GM12878 (cell line): ENCODE measurements at regions not wholly inside any gene's neighbourhood (a gene's known extent, or its start where the extent isn't known, plus 50 kb on each side); places are given as distances from the start of the nearest gene placed in this dataset.

Experiments used
- ATAC-seq: fragments of 200-7000 bp; cut with Tn5 transposase; 3 replicates; pipeline ENCODE4 v1.9.1; 2020; ENCODE audit warnings: mild to moderate bottlenecking, moderate library complexity
- BruUV-seq: library from RNA; stranded (reverse); fragments of 400-500 nt; replicated peaks from 2 replicates; lab custom pipeline; 2021; lab: Mats Ljungman, UMichigan
- CTCF ChIA-PET: fragments of 300-600 bp; sonication (Branson Sonifier 250); formaldehyde crosslinking; extraction: SDS; loops from one replicate; lab custom pipeline; 2021; ENCODE audit warnings: inconsistent platforms; lab: Yijun Ruan, JAX
- POLR2A ChIA-PET: fragments of 350-600 bp; formaldehyde crosslinking; extraction: SDS; loops from one replicate; lab custom pipeline; 2021; ENCODE audit warnings: inconsistent platforms; lab: Charles Lee
- RAD21 ChIA-PET: fragments of 300-600 bp; sonication (Branson Sonifier 250); formaldehyde crosslinking; loops from one replicate; lab custom pipeline; 2023; ENCODE audit warnings: antibody characterized with exemption; ENCODE audit not compliant: unreplicated experiment; lab: Charles Lee
- SMC1A ChIA-PET: fragments of 300-600 bp; sonication (Branson Sonifier 250); formaldehyde crosslinking; loops from one replicate; lab custom pipeline; 2023; ENCODE audit not compliant: unreplicated experiment, uncharacterized antibody; lab: Charles Lee
- DNase-seq: peaks from one replicate; pipeline ENCODE4 v3.0.0-alpha.2; 2011; ENCODE audit warnings: low read depth, low spot score
- FAIRE-seq: peaks from 3 replicates; lab custom pipeline; 2011; peaks lifted over from hg19 to GRCh38; lab: Jason Lieb, UNC
- H2AFZ ChIP-seq: 2 replicates; pipeline ENCODE4 v1.6.0; 2011; ENCODE audit warnings: low read depth, low read length, control low read depth; ENCODE audit not compliant: control insufficient read depth
- H3K27ac ChIP-seq: 2 replicates; pipeline ENCODE4 v1.5.1; 2011; ENCODE audit warnings: control low read depth; ENCODE audit not compliant: control insufficient read depth, insufficient read depth
- H3K27me3 ChIP-seq, 2 experiments: replicated peaks in 1 of 2; 2 replicates each; pipeline versions ENCODE4 v1.6.0 to v1.6.1; 2011; ENCODE audit warnings: low read length in 1 of 2; ENCODE audit not compliant: control insufficient read depth in 2 of 2, insufficient read depth in 2 of 2
- H3K36me3 ChIP-seq, 2 experiments: 2 replicates each; pipeline ENCODE4 v1.5.1; 2011; ENCODE audit warnings: low read length in 1 of 2; ENCODE audit not compliant: control insufficient read depth in 2 of 2, insufficient read depth in 2 of 2
- H3K4me1 ChIP-seq: 2 replicates; pipeline ENCODE4 v1.6.1; 2011; ENCODE audit warnings: mild to moderate bottlenecking, low read length, moderate library complexity, mixed read lengths; ENCODE audit not compliant: control insufficient read depth, insufficient read depth
- H3K4me2 ChIP-seq: 2 replicates; pipeline ENCODE4 v1.6.0; 2011; ENCODE audit warnings: control low read depth; ENCODE audit not compliant: control insufficient read depth, insufficient read depth
- H3K4me3 ChIP-seq: fragments of 200-600 bp; sonication (generic); 2 replicates; pipeline ENCODE4 v1.5.1; 2016
- H3K79me2 ChIP-seq: 2 replicates; pipeline ENCODE4 v1.6.0; 2011; ENCODE audit warnings: low read length; ENCODE audit not compliant: control insufficient read depth, insufficient read depth
- H3K9ac ChIP-seq: 2 replicates; pipeline ENCODE4 v1.8.0; 2011; ENCODE audit warnings: low read length, control low read depth, mixed read lengths; ENCODE audit not compliant: control insufficient read depth, insufficient read depth
- H3K9me3 ChIP-seq: replicated peaks from 3 replicates; pipeline ENCODE4 v1.5.1; 2011; ENCODE audit warnings: mild to moderate bottlenecking, low read length; ENCODE audit not compliant: control insufficient read depth, insufficient read depth
- H4K20me1 ChIP-seq: 2 replicates; pipeline ENCODE4 v1.6.0; 2011; ENCODE audit not compliant: control insufficient read depth, insufficient read depth
- MXI1 ChIP-seq: fragments of 150-350 bp; IDR thresholded peaks from 2 replicates; pipeline ENCODE4 v1.6.1; 2011; ENCODE audit warnings: low read depth, mild to moderate bottlenecking, inconsistent platforms, low read length, improper control_type of control experiment
- TARDBP ChIP-seq: IDR thresholded peaks from 2 replicates; pipeline ENCODE4 v1.6.1; 2016; ENCODE audit warnings: borderline replicate concordance
- WGBS: methylation state at CpG from one replicate; pipeline ENCODE4 v1.1.6; 2016; ENCODE audit warnings: low lambda C conversion rate; ENCODE audit not compliant: insufficient replicate concordance, insufficient coverage; ENCODE audit errors: missing lambda C conversion rate; 5-methylcytosine and 5-hydroxymethylcytosine counted together
- in situ Hi-C: fragments of 300-500 bp; cut with MboI; formaldehyde crosslinking; loops from 9 replicates; pipeline ENCODE4 v1.14.3; 2018; ENCODE audit warnings: mixed read lengths
- intact Hi-C: fragments of 100-400 bp; cut with micrococcal nuclease; formaldehyde crosslinking; loops from one replicate; pipeline ENCODE4 v1.14.2; 2022; ENCODE audit not compliant: unreplicated experiment

DNA sequence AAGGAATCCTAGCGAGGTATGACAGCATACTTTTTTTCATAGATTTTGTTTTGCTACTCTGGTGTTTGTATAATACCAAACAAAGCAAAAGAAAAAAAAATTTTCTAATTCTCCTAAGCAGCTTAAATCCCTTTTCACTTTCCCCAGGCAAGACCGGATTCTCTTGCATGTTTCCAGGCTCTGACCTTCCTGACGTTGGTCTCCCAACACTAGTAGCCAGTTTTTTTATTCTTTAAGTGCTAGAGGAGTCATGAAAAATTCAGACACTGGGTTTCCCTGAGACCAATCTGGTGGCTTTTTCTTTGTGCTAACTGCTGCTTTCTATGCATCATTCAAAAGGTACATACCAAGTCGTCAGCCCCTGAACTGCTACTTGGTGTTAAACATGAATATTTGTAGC, 111.4 kb downstream of the ZNF326 start:
- Histone ChIP-seq H4K20me1 (no peaks in the 10 kb centered on the region), H3K4me3 (no peak overlapping the region), H3K4me1 (no peaks in the 10 kb centered on the region), H3K4me2 (no peak overlapping the region), H3K36me3 (no peaks in the 10 kb centered on the region), H3K27me3 (no peaks in the 10 kb centered on the region; a peak in 1 of 4 replicates), H3K9me3 (no peaks in the 10 kb centered on the region), H3K9ac (no peak overlapping the region), H2AFZ (no peak overlapping the region), H3K79me2 (no peaks in the 10 kb centered on the region), H3K27ac (no peak overlapping the region)
- no peak for TF ChIP-seq TARDBP
- FAIRE-seq (no peak), DNase-seq (no peak), ATAC-seq (no peak)
- in situ Hi-C loops = loop anchor here (25.0 kb wide), 1 partner anchor 1056 kb away; no protein-coding TSS in a partner anchor
- ChIA-PET CTCF (interaction anchor here (1.6 kb wide), 1 partner anchor 1060 kb away, joined by 5 read pairs; no protein-coding TSS in a partner anchor), POLR2A (no interaction called here), SMC1A (interaction anchor here (1.4 kb wide), 1 partner anchor 28 kb away, joined by 4 read pairs; no protein-coding TSS in a partner anchor), RAD21 (no interaction called here)
- intact Hi-C loops = loop anchor here (5.0 kb wide), 1 partner anchor 59 kb away; no protein-coding TSS in a partner anchor
- BruUV-seq = no TSS peak
- 6% methylated on average over 4 of the region's 4 CpGs for WGBS

- intact Hi-C loops = loop anchor here (5.0 kb wide), 1 partner anchor 58 kb away; no protein-coding TSS in a partner anchor
- no TSS peak for BruUV-seq
These were observed 110.1 kb downstream of the ZNF326 start for GRCh38 chr1:90104941-90105538.

More at GRCh38 chr1:90104941-90105538, 110.1 kb downstream of the ZNF326 start:
- Histone ChIP-seq H3K79me2 (no peaks in the 10 kb centered on the region), H2AFZ (no peak overlapping the region), H3K4me1 (no peaks in the 10 kb centered on the region), H4K20me1 (no peaks in the 10 kb centered on the region), H3K4me3 (no peak overlapping the region), H3K27ac (no peak overlapping the region), H3K9ac (no peak overlapping the region), H3K4me2 (no peak overlapping the region), H3K36me3 (no peaks in the 10 kb centered on the region), H3K27me3 (no peaks in the 10 kb centered on the region; a peak in 1 of 4 replicates), H3K9me3 (no peaks in the 10 kb centered on the region)
- RAD21 ChIA-PET = no interaction called here
- POLR2A ChIA-PET = no interaction called here
- FAIRE-seq = no peak
- in situ Hi-C loops = loop anchor here (25.0 kb wide), 1 partner anchor 1057 kb away; no protein-coding TSS in a partner anchor
- no peak for ATAC-seq
- CTCF ChIA-PET = interaction anchor here (1.2 kb wide), 1 partner anchor 43 kb away, joined by 3 read pairs; no protein-coding TSS in a partner anchor
- TF ChIP-seq MXI1 = no peak
- TF ChIP-seq, all 136 proteins: peak for 0
- no peak for DNase-seq
- SMC1A ChIA-PET = interaction anchor here (0.7 to 1.1 kb wide), 2 partner anchors 18 to 28 kb away, joined by 3 to 5 read pairs; no protein-coding TSS in a partner anchor
- 53% methylated on average over 15 of the region's 15 CpGs for WGBS
